DND-41 (cell line): ENCODE measurements at regions not wholly inside any gene's neighbourhood (a gene's known extent, or its start where the extent isn't known, plus 50 kb on each side); places are given as distances from the start of the nearest gene placed in this dataset.

Experiments used
- CTCF ChIP-seq: IDR thresholded peaks from 2 replicates; pipeline ENCODE4 v1.5.1; 2012; ENCODE audit warnings: borderline replicate concordance, low read length, moderate library complexity, mild to moderate bottlenecking; ENCODE audit not compliant: poor library complexity, severe bottlenecking; ENCODE audit errors: extremely low read depth
- EZH2 ChIP-seq: IDR thresholded peaks from 3 replicates; pipeline ENCODE4 v1.6.1; 2012; ENCODE audit warnings: borderline replicate concordance, low read depth, mild to moderate bottlenecking, moderate library complexity, low read length, inconsistent platforms; ENCODE audit not compliant: severe bottlenecking

DNA sequence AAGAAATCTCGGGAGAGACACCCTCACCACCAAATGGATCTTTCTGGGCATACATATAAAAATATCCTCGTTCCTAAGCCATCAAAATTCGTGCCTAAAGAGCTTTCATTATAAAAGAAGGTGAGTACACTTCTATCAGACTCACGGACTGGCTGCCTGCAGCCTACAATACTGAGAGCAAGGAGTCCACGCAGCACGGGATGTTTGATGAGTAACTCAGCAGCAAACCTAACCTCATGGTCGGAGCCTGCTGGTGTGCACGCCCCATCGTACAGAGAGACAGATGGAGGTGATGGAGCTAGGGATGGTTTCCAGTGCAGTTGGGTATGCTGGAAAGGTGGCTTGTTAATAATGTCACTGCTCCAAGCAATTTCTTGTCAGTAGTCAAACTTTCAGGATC lies 256.2 kb downstream of the FIGN start:
- TF ChIP-seq CTCF (no peak), EZH2 (no peak)
